HG02884 (cell line): ENCODE measurements at regions not wholly inside any gene's neighbourhood (a gene's known extent, or its start where the extent isn't known, plus 50 kb on each side); places are given as distances from the start of the nearest gene placed in this dataset.

Experiments
- ATAC-seq: cut with Tn5 transposase; IDR thresholded peaks from one replicate; pipeline ENCODE4 v1.9.1; 2021; ENCODE audit warnings: mild to moderate bottlenecking, moderate library complexity; ENCODE audit not compliant: unreplicated experiment

GRCh38 chr1:117798550-117798949 is 130.9 kb downstream of the GDAP2 start:
- ATAC-seq = no peak

- ATAC-seq = no peak
Observed at GRCh38 chr1:117802531-117803257, 126.7 kb downstream of the GDAP2 start.

GRCh38 chr1:117803318-117803717 is 126.1 kb downstream of the GDAP2 start:
- ATAC-seq = no peak

GRCh38 chr1:117809764-117810163 is 119.7 kb downstream of the GDAP2 start:
- ATAC-seq = no peak

GRCh38 chr1:117810553-117810952 is 118.9 kb downstream of the GDAP2 start:
- no peak for ATAC-seq

GRCh38 chr1:117812869-117813511 is 116.4 kb downstream of the GDAP2 start:
- ATAC-seq = no peak
